Hematopoietic multipotent progenitor cell treated with erythropoietin and hydrocortisone succinate and interleukin-3 and kit ligand, for 4 days (in vitro differentiated cells): ENCODE measurements at regions not wholly inside any gene's neighbourhood (a gene's known extent, or its start where the extent isn't known, plus 50 kb on each side); places are given as distances from the start of the nearest gene placed in this dataset.
A peak's percentile ranks its signal among the peaks of the same experiment; 100 is the strongest.
"Not testable (repeated sequence)": the region's sequence is repeated elsewhere in the genome, so short reads cannot be mapped to it uniquely, and the experiment has no call there.

Experiments used
- DNase-seq: peaks from one replicate; pipeline ENCODE4 v3.0.0-alpha.2; 2015

DNA sequence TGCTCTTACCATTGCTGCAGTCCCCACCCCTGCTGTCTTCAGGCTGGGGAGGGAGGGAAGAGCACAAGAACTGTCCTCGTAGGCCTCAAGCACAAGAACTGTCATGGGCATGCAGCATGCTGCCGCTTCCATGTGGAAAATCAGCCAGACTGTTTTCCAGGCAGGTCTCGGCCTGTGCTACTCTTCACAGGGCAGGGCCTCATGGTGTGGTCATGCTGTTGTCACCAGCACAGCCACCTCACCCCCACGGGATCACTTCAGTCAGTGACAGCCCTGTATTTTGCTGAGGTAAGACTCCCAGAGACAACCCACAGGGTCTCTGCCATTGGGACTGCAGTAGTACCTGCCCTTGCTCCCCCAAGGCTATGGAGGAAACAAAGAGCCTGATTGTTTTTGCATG lies 205.3 kb downstream of the NAP1L3 start:
- DNase-seq: no peak

GRCh38 chrX:93466383-93466782 lies 207.0 kb downstream of the NAP1L3 start:
- DNase-seq: no peak

- DNase-seq: no peak
These were observed 212.3 kb downstream of the NAP1L3 start for GRCh38 chrX:93461060-93461459.

- no peak for DNase-seq
These were observed 218.9 kb downstream of the NAP1L3 start for GRCh38 chrX:93454509-93454908.

DNA sequence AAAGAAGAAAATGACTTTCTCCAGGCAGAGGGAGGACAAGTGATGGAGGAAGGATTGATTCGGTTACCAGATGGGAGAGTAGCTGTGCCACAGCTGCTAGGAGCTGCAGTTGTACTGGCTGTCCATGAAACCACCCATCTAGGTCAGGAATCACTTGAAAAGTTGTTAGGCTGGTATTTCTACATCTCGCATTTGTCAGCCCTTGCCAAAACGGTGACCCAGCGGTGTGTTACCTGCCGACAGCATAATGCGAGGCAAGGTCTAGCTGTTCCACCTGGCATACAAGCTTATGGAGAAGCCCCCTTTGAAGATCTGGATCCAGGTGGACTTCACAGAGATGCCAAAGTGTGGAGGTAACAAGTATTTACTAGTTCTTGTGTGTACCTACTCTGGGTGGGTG lies 238.7 kb downstream of the NAP1L3 start:
- not testable (repeated sequence) for DNase-seq

GRCh38 chrX:93428497-93428896 lies 244.9 kb downstream of the NAP1L3 start:
- DNase-seq: no peak

GRCh38 chrX:93422693-93423092 lies 250.7 kb downstream of the NAP1L3 start:
- peak; percentile 37 for DNase-seq

DNA sequence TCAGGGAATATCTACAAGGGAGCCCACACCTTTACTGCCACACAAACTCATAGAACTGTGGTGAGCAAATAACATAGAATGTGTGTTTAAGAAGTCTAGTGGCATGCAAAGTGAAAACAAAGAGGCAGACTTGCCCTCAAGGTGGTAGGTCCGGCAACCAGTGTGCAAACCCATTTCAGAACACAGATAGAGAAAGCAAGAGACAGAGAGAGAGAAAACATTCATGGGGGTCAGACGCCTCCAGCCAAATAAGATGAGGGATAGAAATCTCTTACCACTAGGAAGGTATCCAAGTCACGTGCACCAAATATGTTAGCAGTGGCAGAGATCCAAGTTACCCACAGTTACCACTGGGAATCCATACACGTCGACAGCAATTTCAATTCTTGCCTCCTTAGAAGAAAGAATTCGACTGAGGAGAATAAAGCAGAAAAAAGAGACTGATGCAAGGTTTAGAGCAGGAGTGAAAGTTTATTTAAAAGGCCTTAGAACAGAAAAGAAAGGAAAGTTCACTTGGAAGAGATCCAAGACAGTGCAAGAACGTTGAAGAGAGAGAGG lies 252.8 kb downstream of the NAP1L3 start:
- no peak for DNase-seq

DNA sequence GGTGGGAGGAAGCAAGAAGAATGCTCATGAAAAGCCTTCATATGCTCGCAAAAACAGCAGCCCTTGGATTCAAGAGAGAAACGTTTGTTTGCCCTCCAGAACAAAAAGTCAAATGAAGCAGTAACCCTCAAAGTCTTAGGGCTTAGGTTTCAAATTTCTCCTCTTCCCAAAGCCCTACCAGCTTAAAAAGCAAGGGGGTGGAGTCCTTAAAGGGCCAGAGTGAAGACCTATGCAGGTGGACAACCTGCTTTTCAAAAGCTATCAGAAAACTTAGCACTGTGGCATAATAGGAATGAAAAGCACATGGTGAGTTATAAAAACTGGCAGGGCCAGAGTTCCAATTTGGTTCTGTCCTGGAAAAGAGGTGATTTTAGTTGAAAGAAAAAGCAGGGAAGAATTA lies 253.3 kb downstream of the NAP1L3 start:
- DNase-seq: no peak

DNA sequence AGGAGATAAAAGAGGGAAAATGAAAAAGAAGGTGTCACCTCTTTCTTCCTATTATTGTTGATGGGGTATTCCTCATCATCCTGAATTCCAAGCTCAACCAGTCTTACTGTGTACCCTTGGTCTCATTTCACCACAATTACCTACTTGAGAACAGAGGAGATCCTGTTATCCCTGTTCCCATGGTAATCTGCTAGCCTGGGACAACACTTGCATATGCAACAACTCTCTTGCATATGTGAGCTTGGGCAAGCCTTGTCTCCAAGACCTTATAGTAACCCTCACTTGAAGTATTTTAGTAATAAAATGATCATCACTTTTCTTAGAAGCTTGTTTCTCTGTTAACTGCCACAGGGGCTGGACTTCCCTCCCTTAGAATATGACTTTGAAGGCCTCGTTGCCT lies 253.7 kb downstream of the NAP1L3 start:
- DNase-seq: no peak

- no peak for DNase-seq
These were observed 269.3 kb downstream of the NAP1L3 start for GRCh38 chrX:93404121-93404520.

DNA sequence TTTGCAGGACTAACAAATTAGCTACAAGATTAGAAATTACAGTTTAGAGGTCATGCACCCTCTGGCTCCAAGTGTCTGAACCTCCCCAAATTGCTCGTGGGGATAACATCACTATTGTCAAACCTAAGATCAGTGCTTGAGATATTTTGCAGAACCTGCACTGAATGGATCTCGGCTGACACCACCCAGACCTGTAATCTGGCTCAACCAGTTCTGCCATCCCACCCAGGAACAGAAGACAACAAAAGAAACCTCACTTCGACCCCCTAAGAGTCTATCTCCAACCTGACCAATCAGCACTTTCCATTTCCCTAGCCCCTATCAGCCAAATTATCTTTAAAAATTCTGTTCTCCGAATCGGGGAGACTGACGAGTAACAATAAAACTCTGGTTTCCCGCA lies 318.7 kb downstream of the NAP1L3 start:
- no peak for DNase-seq

DNA sequence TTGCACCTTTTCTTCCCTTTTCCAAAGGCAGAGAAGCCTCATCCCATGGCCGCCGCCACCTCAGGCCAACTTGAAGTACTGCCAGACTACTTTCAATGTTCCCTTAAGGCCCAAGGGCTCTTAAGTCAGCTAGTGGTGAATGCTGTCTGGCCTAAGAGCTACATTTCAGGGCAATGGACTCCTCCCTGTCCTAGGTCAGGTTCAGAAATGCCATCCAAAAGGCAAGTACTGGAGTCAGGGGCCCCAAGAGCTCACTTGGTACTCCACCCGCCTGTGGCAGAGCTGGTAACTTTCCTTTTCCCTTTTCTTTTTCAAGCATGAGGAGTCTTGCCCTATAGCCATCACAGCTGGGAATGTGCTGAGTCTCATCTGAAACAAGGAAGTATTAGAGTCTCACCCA lies 327.1 kb downstream of the NAP1L3 start:
- DNase-seq: no peak

GRCh38 chrX:93344287-93344686 lies 329.1 kb downstream of the NAP1L3 start:
- DNase-seq: not testable (repeated sequence)

DNA sequence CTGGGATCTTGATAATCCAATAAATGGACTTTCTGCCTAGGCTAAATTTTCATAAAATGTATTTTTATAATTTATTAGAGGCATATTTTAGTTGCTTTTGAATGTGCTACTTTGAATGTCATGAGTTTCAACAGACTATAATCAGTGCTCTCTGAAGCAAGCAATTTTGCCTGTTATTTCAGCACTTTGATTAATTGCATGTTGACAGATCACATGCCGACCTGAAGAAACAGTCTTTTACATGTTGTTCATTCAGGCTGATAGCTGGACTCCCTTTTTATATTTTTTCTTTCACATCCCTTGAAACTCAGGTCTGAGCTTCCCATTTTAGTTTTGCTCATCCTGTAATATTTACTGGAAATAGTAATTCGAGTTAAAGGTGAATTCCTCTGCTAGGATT lies 341.0 kb downstream of the NAP1L3 start:
- no peak for DNase-seq

DNA sequence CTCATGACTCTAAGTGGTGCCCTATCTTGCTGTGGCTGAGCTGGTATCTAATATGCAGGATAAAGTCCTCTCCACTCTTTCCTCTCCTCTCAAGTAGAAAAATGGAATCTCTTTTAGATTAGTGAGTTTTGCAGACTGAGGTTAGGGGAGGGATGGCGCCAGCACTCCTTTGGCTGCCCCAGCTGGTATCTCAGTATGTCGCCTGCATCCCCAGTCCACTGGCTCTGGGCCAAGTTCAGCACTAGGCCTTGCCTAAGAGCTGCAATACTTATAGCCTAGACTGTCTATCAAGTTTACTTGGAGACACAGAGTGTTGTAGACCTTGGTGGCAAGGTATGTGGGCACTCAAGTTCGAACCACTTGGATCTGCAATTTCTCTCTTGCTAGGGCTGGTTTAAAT lies 351.3 kb downstream of the NAP1L3 start:
- no peak for DNase-seq

DNA sequence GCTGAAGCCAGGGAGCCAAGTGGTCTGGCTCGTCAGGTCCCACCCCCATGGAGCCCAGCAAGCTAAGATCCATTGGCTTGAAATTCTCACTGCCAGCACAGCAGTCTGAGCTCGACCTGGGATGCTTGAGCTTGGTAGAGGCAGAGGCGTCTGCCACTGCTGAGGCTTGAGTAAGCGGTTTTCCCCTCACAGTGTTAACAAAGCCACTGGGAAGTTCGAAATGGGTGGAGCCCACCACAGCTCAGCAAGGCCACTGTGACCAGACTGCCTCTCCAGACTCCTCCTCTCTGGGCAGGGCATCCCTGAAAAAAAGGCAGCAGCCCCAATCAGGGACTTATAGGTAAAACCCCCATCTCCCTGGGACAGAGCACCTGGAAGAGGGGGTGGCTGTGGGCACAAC lies 353.8 kb downstream of the NAP1L3 start:
- DNase-seq: no peak
